HG03354 (cell line): ENCODE measurements at regions not wholly inside any gene's neighbourhood (a gene's known extent, or its start where the extent isn't known, plus 50 kb on each side); places are given as distances from the start of the nearest gene placed in this dataset.

Experiments used
- ATAC-seq: cut with Tn5 transposase; IDR thresholded peaks from one replicate; pipeline ENCODE4 v1.9.1; 2021; ENCODE audit warnings: mild to moderate bottlenecking; ENCODE audit not compliant: unreplicated experiment, poor library complexity, severe bottlenecking

DNA sequence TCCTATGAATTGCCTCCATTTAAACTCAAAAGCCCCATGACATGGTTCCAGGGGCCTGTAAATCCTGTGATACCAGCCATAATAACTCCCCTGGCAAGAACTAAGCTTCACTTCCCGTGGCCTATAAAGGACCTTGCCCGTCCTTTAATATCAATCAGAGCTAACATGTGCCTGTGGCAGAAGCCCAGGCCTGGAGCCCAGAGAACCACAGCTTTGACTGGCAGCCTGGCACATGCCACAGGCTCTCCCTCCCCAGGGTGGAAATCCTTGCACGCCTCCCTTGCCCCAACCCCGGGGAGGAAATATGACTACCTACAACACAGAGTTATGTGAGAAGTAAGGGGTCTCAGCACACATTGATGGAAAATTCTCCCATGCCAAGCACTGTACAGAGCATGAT is 287.4 kb downstream of the RAB28 start:
- no peak for ATAC-seq

DNA sequence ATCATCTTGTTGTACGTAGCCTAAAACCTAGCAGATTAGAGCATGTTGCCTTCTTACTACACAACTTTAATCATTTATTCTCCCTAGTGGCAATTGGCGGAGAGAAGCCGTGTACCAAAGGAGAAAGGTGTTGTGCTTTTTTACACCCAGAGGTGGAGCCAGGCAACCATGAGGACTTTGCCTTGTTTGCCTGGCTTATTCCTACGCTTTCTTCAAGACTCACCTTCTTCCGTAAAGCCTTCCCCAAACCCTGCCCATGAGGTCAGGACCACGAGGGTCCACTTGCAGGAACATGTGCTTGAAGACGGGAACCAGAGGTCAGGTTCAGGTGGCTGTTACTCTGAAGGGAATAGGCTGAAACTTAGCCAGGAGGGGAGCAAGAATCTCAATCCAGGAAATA is 290.5 kb downstream of the RAB28 start:
- ATAC-seq: no peak

DNA sequence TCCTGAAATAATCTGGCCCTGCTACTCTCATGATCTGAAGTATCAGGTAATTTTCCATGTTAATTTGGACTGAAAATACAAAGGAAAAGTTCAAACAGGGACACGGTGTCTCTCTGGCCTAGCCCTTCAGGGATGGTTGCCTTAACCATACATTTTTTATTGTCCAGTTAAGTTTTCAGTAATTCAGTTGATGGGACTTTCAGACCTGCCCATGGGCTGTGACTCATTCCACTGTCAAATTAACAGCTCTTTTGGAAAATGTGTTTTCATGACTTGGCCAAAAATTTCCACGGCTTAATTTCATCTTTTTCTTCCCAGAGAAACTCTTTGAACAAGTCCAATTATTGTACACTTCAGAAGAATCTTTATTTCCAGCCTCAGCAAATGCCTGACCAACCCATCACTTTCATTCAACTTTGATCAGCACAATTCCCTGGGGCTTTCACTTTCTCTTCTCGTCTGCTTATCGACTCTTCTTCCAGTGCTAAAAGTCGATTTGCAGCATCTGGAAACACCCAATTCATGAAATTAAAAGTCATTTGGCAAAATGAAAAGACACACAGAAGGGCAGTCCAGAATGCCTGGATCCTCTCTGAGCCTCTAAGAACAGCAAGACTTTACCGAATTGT is 293.9 kb downstream of the RAB28 start:
- ATAC-seq: no peak

DNA sequence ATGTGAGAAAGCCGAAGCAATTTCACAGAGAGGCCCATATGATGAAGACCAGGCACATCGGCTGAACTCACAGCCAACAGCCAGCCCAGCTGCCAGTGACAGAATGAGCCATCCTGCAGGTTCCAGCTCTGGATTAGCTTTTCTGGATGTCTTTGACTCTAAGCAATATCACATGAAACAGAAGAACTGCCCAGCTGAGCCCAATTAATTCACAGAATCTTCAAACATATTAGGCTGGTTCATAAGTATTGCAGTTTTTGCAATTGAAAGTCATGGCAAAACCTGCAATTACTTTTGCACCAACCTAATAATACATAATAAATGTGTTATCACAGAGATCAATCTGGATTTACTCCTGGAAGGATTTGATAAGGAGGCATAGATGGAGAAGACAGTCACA is 299.9 kb downstream of the RAB28 start:
- ATAC-seq: no peak

DNA sequence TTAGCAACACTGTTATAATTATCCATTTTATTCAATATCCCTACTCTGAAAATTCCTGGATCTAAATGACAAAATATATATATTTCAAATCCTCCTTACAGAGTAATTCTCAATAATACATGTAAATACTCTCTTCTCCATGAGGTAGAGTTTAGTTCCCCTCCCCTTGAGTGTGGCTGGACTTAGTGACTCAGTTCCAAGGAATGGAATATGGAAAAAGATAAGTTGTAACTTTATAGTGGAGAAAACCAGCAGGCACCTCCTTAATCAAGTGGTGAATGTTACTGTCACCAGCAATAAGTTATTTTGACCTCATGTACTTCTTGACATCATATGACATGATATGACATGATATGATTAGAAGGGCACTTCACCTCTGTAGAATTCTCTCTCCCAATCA is 302.0 kb downstream of the RAB28 start:
- no peak for ATAC-seq

DNA sequence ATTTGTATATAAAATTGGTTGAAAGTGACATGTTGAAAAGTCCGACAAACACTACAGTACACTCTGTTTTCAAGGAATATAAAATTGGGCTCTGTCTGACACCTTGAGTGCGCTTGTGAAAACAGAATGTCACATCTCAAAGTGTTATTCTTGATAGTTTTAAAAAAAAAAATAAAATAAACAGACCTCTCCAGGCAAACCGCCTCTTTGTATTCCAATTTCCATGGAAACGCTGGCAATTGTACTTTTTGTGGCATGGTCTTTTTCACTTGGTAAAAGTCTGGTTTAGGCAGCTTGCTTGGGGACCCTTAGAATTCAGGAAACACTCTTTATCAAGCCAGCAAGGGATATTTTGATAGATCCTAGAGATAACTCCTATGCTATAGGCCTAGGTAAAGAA is 302.5 kb downstream of the RAB28 start:
- no peak for ATAC-seq

DNA sequence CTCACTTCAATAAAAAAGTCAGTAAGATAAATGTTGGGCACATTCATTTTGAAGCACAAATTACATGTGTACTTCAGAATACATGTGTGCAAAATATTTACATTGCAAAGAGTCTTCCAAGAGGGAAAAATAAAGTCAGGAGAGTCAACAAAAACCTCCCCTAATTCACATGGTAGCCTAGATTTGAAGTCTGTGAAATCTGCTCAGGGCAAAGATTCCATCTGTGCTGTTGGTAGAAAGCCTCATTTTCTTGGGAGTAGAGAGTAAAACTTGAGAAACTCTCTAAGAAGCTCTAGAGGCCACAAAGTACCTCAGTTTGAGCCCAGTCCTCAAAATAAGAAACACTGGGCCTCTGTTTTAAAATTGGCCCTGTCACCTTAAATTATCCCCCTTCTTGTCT is 303.4 kb downstream of the RAB28 start:
- no peak for ATAC-seq

DNA sequence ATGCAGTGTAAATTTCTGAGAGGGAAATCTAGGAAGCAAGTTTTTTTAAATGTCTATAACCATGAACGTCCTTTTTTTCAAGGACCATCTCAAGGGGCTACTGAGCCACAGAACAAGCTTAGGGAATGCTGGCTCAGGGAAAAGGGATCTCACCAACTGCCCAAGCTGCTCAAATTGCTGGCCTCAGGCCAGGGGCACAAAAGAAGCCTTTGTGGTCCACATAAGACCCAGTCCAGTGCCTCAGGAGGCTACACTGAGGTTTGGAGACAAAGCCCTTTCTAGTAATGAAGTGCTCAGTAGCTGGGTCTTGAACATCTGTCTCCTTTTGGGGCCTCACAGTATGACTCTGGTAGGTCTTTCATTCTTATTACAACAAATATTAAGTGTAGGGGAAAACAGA is 305.5 kb downstream of the RAB28 start:
- no peak for ATAC-seq

DNA sequence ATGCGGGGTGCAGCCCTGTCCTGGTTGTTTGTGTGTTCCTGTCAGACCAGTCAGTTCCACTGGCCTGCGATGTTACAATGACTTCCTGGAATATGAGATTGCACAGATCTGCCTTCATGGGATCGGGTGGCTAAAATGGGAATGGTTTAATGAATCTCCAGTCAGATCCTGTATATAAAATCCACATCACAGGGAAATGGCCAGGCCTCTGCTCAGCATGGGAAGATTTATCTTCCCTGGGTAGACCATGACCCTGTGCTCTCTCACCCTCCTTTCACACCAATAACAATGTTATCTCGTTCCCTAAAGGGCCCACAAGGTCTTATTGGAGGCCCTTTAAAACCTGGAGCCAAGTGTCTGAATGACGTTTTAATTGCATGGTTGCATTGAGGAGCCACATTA is 307.4 kb downstream of the RAB28 start:
- ATAC-seq: no peak

DNA sequence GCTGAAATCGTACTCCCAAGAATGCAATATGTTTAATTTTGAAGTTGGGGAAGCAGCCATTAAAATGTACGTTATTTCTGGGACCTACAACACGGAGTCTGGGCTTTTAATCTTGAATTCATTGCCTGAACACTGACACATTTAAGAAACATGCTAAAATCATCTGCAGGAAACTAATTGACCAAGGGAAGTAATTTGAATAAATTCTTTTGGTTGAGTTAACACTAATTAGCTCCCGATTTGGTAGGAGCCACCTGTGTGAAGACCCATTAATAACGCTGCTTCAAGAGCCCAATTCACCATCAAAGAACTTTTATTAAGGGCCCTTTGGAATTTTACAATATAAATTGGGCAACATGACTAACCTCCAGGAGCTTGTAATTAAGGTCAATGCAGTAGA is 309.2 kb downstream of the RAB28 start:
- no peak for ATAC-seq

DNA sequence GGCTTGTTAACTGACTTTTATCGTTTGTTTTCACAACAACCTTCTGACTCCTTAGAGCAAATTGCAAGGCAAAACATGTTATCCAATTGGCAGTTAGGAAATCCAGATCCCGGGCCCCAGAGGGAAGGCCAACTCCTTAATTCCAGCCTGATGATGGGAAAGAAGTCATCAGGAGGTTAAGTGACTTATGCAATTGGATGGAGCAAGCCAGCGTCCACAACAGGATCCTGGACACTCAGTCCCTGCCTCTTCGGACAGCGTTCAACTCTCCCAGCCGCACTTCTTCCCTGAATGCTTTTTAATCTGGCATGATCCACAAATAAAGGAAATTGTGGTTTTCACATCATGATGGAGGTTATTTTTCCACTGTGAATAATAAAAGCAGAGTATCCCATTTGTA is 310.1 kb downstream of the RAB28 start:
- no peak for ATAC-seq

DNA sequence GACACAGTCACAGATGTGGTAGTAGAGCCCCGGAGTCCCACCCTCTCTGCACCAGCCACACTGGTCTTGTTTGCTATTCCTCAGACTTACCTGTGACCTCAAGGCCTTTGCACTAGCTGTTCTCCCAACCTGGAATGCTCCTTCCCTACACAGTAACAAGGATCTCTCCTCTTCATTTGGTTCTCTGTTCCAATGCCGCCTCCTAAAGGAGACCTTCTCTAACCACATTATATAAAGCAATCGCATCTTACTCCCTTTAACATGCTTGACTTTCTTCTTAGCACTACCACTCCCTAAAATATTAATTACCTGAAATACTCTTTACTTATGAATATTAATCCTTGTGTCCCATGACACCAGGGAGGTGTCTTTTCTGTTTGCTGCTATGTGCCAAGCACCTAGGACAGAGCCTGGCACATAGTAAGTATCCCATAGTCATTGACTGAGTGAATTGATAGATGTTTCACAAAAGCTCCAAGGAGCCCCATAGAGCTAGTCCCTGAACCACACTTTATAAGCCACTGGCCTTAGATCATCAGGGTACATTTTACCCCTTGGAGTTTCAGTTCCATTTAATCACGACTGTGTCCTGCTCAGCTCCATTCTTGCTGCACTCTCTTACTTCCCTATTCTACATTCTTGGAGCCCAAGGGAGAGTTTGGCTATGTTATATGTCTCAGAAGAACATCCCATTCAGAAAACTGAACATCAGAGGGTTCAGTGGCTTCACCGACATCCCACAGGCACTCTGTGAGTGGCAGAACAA is 312.7 kb downstream of the RAB28 start:
- ATAC-seq: no peak

DNA sequence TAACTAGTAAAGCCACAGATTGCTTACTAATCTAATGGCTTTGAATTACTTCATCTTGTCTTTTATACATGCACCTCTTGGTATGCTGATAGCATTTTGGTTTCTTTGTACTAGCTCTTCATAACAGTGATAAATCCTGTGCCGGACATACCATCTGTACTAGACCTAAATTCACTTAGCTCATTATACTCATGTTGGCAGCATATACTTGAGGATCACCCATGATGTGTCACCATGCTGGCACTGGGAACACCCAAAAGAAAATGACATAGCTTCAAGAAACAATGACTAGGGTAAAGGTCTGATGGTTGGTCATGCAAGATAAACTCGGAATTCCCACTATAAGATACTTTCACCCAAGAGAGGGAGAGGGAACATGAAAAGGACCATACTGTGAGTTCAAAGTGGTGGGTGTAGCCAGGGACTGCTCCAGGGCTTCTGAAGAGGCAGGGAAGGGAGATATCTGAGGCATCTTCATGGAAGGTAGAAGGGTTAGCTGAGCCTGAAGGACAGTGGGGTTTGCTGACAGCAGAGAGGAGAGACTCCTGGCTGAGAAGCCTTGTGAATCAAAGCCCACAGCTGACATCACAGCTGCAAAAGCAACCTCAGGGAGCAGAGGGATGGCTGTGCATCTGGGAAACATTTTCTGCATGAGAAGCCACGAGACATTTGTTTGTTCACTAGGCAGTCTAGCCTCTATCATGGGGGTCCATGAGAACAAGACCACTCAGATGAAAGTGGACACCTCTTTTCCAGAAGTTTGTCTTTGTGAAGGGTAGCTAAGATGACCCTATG is 314.2 kb downstream of the RAB28 start:
- ATAC-seq: no peak

DNA sequence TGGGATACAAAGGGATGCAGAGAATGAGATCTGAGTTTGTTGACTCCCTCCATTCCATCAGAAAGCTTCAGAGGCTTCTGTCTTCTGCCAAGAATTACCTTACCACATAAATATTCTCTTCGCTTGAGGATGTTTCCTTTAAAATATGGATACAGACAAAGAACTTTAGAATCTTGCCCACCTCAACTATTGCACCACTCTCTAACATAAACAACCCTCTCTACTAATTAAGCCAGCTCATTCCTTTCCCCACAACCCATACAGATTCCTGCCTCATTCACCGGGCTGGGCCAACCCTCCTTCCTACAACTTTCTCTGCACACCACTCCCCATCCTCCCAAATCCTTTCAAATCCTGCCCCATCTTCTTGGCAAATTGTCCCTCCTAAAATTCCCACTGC is 315.8 kb downstream of the RAB28 start:
- ATAC-seq: no peak

DNA sequence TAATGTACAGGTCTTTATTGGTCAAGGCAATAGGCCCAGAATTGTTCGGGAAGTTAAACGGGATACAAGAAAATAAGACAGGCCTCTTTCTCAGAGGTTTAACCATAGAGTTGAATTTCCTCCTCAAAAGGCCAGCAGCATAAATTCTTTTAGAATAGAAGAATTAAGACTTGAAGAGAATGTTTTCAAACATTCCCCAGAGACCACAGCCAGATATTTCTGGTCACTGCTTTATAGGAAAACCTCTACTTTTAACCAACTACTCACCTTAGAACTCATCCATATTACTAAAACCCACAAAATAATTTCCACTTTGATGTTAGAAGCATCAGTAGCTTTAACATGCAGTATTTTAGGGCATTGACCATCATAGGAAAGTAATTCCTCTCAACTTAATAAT is 317.9 kb downstream of the RAB28 start:
- no peak for ATAC-seq

DNA sequence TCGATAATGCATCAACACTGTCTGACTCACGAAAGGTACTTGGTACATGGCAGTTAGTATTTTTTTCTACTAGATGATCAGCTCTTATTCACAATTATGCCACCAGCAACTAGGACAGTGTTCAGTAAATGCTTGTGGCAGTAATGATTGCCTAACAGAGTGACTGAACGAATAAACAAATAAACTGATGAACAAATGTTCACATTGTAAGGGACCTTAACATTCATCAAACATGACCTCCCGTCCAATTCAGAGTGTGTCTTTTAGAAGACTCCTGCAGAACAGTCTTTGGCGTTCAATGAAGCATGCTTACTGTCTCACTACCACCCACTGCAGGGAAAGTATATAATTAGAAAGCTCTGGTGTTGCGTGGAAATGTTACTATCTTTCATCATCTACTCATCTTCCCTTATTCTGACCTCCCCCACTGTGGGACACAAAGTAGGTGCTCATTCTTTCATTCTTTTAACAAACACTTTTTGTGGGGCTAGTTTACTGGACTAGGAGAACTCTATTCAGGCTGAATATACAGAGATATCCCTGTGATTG is 319.3 kb downstream of the RAB28 start:
- no peak for ATAC-seq

DNA sequence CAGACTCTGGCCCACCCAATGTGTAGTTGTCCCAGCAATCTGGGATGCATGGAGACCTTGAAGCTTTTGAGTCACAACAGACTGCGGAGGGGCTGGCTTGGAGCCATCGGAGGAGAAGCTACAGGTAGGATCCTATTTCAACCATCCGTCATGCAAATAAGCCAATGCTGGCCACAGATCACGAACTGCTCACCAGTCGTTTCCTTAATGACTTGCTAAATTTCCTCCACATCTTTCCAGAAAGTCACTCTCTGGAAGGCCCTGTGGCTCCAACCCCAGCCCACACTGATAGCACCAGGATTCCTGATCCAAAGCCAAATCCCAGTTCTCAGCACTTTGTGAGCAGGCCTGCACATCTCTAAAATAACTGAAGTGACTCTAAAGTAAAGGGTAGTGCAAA is 321.3 kb downstream of the RAB28 start:
- no peak for ATAC-seq

DNA sequence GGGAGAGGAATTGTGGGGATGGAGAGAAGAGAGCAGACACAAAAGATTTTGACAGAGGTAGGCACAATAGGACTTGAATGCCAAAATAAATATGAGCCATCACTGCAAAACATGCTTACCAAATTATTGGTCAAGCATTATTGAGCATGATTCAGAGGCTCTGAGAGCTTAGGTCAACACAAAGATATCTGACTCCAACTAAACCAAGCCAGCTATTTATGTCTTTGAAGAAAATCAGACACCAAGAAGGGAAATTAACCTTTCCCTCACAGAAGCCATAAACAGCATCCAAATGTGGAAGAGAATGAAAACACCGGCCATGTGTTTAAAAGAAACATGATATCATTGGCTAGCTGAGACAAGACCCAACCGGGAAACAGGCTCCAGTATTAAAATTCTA is 323.2 kb downstream of the RAB28 start:
- no peak for ATAC-seq

DNA sequence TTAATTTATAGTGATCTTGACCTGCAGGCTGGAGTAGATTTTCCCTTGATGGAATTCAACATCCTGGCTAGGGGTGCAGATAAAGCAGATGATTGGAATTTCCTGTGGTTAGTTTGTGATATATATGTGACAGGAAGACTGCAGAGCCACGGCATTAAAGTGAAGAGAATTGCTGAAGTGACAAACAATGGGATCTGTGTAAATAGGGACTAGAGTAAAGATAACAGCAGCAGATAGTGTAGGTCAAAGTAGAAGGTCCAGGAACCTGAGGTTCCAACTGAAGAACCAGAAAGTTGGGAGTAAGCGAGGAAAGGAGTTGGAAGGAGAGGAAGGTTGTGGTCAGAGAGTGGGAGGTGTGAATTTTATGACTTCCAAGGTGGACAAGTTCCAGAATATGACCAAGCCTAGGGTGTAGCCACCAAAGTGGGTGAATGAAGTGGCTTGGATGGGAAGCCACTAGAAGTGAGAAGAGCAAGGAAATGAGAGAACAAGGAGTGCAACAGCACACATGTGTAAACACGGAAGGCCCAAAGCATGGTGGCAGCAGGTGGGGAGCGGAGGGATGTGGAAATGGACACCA is 325.0 kb downstream of the RAB28 start:
- no peak for ATAC-seq

DNA sequence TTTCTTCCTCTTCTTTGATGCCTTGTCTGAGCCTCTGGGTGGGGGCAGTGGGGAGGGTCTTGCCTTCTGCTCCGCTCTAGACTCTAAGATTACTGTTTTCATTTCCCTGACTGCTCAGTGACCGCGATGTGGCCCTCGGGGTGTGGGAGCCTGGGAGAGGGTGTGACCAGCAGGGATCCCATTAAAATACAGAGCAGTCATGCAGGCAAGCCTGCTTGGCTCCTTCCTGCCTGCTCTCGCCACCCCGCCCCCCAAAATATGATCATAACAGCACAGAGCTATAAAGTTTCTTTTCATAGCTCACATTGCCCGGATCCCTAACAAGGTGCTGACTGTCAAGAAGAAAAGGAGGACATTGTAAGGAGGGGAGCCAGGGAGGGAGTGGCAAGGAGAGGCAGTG is 332.9 kb downstream of the RAB28 start:
- no peak for ATAC-seq
